IPS-18c (cell line): ENCODE measurements at regions not wholly inside any gene's neighbourhood (a gene's known extent, or its start where the extent isn't known, plus 50 kb on each side); places are given as distances from the start of the nearest gene placed in this dataset.

Experiments used
- H3K4me3 ChIP-seq: 2 replicates; pipeline ENCODE4 v1.7.0; 2013; ENCODE audit warnings: low read depth, mild to moderate bottlenecking, low read length, moderate library complexity; ENCODE audit not compliant: insufficient read depth
- H3K9me3 ChIP-seq: one replicate; pipeline ENCODE4 v1.6.1; 2013; ENCODE audit warnings: mild to moderate bottlenecking, low read length, moderate library complexity; ENCODE audit not compliant: control insufficient read depth, insufficient read depth

DNA sequence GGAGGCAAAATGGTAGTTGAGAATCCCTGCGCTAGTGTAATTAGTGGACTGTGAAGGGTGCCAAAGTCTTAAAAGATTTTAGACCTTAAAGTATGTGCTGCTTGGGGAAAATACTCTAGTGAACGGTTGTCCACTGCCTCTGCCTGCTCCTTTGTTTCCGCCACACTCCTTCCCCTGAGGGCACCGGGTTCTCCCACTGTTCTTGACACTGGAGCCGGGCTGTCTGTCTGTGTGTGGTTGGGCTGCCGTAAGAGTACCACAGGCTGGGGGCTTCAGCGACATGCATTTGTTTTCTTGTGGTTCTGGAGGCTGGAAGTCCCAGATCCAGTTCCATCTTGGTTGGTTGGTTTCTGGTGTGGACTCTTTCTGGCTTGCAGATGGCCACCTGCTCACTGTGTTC lies 76.2 kb downstream of the CLDN34 start:
- no peak overlapping the region for H3K4me3 ChIP-seq
- peaks cover 19% of the 10 kb centered on the region for H3K9me3 ChIP-seq

DNA sequence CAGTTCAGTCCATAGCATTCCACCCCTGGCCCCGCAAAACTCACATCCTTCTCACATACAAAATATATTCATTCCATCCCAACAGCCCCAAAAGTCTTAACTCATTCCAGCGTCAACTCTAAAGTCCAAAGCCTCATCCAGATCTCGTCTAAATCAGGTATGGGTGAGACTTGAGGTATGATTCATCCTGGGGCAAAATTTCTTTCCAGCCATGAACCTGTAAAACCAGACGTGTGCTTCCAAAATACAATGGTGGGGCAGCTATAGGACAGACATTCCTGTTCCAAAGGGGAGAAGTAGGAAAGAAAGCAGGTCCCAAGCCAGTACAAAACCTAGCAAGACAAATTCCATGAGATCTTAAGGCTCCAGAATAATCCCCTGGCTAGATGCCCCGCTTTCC lies 76.9 kb downstream of the CLDN34 start:
- H3K9me3 ChIP-seq: peaks cover 19% of the 10 kb centered on the region
- no peak overlapping the region for H3K4me3 ChIP-seq

DNA sequence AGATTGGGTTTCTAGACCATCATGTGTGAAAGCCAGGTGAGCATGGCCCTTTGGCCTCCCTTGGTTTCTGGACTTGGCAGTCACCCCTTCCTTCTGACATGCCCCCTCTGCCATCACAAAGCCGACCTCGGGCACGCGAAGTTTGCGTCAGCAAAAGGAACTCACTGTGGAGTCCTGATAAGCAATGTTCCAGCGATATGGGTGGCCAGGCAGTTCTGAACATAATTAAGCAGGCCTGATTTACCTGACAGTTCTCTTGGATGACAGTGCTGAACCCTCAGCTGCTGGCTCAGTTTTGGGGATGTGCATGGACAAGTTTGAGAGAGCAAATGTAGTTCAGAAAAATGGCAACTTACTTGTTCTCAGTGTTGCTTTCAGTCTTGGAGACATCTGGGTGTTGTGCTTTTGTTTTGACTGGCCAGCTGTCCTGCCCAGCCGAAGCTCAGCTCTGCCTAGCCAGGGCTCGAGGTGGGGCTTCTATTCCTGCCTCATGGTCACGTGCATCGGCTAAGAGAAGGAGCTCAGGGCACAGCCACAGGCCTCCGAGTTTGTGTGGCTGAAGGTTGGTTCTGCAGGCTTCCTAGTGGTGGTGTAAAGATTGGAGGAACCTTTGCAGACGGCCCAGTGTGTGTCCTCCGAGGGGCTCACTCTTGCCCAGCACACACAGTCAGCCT lies 78.3 kb downstream of the CLDN34 start:
- Histone ChIP-seq H3K4me3 (no peak overlapping the region), H3K9me3 (peaks cover 17% of the 10 kb centered on the region)

DNA sequence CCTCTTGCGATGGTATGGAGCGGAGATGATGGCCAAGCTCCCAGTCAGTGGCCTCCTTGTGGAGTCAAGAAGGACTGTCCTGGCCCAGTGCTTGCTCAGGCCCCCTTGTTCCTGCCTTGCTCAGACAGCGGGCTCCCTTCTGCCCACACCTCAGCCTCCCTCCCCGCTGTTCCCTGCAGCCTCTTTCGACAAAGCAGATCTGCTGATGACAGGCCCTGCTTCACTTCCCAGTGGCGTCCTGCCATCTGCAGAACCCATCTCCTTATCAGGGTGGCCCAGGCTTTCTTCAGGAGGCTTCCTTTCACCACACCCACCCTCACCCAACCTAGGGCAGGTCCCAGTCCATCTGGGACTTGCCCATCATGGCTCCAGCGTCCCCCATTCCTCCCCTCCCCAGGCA lies 80.0 kb downstream of the CLDN34 start:
- Histone ChIP-seq H3K4me3 (no peak overlapping the region), H3K9me3 (peaks cover 12% of the 10 kb centered on the region)

DNA sequence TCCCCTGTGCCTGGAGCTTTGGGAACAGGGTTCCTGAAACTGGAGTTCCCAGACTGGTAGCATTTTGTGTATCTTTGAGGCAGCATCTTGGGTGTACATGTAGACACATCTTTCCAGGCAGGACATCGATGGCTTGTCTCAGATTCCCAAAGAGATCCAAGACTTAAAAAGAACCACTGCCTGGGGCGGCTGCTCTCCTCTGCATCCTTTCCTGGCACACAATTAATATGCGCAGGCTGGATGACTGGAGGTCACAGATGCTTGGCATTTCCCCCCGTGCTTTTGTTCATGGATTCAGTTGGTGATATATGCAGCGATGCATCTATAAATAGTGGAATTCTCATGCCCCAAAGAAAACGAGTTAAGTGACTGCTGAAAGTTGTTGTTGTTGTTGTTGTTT lies 80.5 kb downstream of the CLDN34 start:
- peaks cover 11% of the 10 kb centered on the region for H3K9me3 ChIP-seq
- no peak overlapping the region for H3K4me3 ChIP-seq

DNA sequence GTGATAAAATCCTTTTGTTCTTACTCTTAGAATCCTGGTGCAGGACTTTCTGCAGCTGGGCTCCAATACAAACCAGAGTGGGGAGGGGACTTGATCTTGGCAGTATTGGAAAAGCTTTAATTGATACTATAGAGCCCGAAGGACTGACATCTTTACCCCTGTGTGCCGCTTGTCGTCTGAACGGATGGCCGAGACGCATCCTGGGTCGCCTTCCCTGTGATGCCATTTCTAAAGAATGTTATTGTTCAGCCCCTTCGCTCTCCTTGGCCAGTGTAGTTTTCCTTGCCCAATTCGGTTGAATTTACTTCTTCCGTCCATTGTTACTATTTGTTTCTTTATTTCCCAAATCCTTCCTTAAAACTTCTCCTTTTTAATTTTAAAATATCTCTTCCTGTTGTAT lies 80.9 kb downstream of the CLDN34 start:
- H3K9me3 ChIP-seq: peaks cover 11% of the 10 kb centered on the region
- no peak overlapping the region for H3K4me3 ChIP-seq

DNA sequence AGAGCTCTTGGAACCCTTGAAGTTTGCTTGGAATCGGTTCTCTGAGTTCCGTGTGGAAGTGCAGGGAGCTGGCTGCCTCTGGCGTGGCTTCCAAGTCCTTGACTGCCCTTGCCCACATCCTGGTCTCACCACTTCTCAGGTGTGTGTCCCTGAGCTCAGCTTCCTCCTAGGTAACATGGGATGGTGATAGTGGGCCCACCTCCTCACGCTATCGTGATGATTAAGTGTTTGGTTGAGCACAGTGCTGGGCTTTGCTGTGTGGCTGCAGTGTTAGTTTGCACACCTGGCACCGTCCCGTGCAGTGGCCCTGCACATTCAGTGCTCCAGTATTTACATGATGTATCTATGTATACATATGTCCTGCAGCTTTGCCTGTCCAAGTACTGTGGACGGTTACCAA lies 81.5 kb downstream of the CLDN34 start:
- Histone ChIP-seq H3K4me3 (no peak overlapping the region), H3K9me3 (peaks cover 9% of the 10 kb centered on the region)

DNA sequence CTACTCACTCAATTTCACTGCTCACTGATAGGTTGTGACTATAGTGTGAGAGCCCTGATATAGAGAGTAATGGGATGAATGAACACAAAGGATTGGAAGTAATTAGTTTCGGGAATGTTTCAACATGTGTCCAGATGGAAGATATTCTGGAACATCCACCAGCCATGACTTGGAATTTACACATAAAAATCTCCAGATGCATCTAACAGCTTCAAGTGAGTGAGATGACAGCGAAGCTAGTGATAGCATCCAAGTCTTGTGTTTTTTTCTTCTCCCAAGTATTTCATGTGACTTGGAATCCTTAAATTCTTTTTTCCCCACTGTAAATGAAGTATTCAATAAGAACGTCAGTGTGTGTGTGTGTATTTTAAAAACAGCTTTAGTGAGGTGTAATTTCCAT lies 82.1 kb downstream of the CLDN34 start:
- Histone ChIP-seq H3K9me3 (peaks cover 5% of the 10 kb centered on the region), H3K4me3 (no peak overlapping the region; the same call in 1 of the 2 replicates)

DNA sequence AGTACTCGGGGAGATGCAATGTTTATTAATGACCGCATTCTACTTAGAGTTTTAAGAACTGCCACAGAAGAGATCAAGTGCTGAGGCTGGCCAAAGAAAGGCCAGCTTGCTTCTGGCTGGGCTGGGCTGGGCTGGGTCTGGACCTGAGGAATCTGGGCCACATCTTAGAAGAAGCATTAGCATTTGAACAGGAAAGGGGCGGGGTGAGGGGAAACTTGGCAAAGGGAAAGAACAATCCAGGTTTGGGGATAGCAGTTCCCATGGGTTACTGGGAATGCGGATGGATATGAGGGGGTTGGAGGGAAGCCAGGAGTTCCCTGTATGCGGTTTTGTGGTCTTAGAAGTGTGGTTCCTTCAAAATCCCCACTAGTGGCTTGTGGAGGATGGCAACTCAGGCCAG lies 83.3 kb downstream of the CLDN34 start:
- Histone ChIP-seq H3K4me3 (no peak overlapping the region), H3K9me3 (peaks cover 10% of the 10 kb centered on the region)

DNA sequence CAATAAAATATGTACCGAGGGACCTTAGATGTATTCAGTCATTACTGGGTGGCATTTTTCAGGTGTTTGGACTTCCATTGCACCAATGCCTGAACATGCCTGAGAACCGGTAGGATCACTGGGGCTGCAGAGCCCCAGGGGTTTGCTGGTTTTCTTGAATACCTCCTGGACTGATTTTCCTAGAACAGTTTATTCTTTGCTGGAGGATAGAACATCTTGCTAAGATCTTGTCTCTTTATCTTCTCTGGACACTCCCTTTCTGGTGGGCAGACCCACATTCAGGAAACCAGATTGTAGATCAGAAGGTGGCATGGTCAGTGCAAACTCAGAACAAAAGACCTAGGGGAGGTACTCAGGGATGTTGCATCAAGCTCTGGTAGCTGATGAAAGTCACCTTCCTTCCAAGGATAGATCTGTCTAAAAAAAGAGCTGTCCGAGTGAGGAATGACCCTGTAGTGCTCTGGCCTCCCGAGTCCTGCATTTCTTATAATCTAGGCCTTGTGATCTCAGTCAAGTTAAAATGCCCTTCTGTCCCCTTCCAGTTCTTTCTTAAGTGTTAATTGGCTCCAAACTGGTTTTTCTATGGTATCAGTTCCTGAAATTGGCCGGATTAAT lies 84.8 kb downstream of the CLDN34 start:
- peaks cover 13% of the 10 kb centered on the region for H3K9me3 ChIP-seq
- no peak overlapping the region for H3K4me3 ChIP-seq

DNA sequence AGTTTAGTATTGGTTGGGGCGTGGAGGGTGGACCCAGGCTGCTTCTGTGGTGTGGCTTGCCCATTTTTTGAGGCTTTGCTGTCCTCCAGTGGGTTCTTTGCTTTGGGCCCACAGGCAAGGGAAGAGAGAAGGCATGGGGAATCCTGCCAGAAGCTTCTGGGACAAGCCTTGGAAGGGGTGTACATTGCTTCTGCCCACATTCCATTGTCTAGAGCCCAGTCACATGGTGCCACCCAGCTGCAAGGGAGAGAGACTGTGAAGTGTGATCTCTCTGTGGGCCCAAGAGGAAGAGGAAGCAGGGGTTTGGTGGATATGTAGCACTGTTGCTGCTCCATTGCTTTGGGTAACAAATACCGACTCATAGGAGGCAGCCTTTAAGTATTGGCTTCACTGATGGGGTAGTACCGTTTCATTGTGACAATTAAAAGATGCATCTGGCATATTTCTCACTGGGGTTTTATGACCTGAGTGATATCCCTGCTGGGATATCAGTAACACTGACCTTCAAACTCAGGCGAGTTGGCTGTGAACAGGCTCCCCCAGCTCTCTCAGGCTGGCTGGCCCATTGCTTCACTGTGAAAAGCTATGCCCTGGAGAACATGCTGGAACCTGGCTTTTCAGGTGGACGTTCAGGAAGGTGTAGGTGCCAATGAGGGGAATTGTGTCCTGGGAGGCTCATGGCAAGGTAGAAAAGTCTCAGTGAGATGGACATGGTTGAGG lies 85.9 kb downstream of the CLDN34 start:
- H3K4me3 ChIP-seq: no peak overlapping the region
- H3K9me3 ChIP-seq: peaks cover 8% of the 10 kb centered on the region

DNA sequence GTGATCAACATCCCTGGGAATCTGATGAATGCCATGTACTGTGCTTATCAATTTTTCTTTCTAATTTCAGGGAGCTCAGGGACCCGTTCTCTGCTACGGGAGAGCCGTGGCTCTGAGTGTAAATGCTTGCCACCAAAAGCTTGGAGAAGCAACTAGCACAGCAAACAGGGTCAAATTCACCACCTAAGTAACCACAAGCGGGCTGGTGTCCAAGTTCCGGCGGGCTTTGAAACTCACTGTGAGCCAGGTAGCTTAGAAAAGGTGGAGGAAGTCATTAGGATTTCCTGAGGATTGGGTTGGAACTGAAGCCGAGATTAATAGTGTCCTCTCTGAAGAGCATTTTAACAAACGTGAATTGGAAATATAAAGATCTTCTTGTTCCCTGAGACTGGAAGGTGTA lies 87.2 kb downstream of the CLDN34 start:
- H3K4me3 ChIP-seq: no peak overlapping the region
- peaks cover 8% of the 10 kb centered on the region for H3K9me3 ChIP-seq

DNA sequence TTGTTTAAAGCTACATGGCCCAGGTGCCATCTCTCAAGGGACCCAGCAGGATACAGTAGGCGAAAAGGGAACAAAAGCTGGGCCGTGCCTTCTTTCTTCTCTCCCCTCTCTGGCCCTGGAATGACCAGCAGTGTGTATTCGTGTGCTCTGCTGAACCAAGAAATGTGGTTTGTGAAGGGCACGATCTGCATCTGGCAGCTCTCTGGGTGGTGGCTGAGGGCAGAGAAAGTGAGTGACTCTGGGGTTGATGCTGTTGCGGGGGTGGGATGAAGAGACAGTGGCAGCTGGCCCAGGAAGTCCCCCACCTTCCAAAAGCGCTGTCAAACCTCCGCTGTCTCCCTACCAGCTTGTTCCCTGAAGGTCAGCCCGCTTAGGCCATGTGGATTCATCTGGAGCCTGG lies 88.3 kb downstream of the CLDN34 start:
- no peak overlapping the region for H3K4me3 ChIP-seq

DNA sequence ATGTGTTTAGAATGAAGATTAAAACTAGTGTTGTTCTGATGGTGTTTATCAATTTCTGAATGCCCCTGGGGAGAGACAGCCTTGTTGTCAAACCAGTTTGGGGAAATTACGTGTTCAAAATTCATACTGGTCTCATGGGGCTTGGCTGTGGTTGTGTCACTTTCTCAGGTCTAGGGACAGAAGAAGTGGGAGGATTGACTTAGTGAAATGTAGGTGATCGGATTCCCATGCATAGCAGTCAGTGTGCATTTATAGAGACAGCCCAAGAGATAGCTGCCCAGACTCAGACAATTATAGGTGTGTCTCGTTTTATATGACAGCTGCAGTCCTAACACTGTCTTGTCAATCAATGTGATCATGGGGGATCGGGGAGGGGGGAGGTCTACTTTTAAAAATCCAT lies 94.4 kb upstream of the CLCN4 start:
- Histone ChIP-seq H3K9me3 (peaks cover 8% of the 10 kb centered on the region), H3K4me3 (no peak overlapping the region)

More for the DNA sequence above, 88.3 kb downstream of the CLDN34 start:
- H3K9me3 ChIP-seq: peaks cover 8% of the 10 kb centered on the region

DNA sequence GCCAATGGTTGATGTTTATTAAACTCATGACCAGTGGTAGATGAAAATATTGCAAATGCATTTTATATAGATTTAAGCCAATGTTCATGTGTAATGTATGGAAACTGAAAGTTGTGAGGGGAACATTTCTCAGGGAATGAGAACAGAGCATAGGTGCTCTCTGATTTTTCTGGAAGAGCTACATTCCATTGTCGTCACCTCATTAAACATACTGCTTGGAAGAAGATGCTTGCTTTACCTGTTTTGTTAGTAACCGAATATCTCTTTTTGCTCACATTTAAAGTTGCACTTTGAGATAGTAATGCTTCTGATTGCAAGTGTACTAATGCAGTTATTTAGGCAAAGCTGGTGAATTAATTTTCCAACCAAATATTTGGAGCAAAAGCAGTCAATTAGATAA lies 93.8 kb upstream of the CLCN4 start:
- Histone ChIP-seq H3K4me3 (no peak overlapping the region), H3K9me3 (peaks cover 9% of the 10 kb centered on the region)

DNA sequence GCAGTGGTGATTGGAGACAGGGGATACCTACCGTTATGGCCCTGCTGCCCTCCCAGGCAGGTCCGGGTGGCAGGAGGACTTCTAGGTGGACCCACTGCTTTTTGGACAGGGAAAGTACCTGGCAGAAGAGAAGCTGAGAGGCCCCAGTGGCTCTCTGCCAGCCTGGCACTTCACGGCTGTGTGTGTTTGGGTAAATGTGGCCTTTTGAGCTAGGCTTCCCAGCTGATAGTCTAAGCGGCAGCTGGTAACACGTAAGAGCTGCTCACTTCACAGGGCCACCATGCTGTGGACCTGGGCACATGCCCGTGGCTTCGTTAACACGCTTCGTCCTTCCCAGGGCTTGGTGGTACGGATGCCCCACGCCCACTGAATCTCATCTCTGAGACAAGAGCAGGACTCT lies 92.0 kb upstream of the CLCN4 start:
- Histone ChIP-seq H3K9me3 (peaks cover 9% of the 10 kb centered on the region), H3K4me3 (no peak overlapping the region)

DNA sequence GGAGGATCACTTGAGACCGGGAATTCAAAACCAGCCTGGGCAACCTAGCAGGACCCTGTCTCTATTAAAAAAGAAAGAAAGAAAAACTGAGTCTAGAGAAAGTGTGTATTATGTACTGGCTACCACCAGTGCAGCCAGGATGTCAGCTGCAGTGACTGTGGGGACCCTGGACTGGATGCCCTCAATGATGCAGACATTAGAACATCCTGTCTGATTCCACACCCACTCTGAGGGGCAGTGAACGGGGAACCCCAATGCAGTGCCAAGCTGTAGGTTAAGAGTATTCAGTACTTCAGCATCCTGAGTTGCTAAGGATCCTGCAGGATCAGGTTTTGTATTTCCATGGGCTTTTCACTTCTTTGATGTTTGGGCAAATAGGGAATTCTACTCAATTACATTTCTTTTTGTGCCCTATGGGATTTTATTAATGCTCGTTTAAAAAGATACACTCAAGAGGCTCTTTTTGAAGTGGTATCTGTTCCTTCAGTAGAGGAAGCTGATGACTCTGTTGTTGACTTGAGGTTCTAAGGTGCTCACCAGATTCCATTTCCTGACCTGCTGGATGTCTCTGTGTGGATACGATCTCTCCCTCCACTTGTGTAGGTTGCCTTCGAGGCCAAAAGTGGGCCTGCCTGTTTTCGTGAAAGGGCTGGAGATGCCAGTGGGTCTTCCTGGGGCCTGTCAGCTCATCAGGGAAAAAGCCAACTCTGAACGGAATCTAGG lies 85.9 kb upstream of the CLCN4 start:
- H3K4me3 ChIP-seq: no peak overlapping the region
- peaks cover 2% of the 10 kb centered on the region for H3K9me3 ChIP-seq
